Activated CD4-positive, alpha-beta T cell treated with anti-CD3 and anti-CD28 coated beads, Interleukin-2, amount 10 ng/mL, durations not matched to agents 7 days and 5 days (primary cell): ENCODE measurements at regions not wholly inside any gene's neighbourhood (a gene's known extent, or its start where the extent isn't known, plus 50 kb on each side); places are given as distances from the start of the nearest gene placed in this dataset.

Experiments
- CTCF ChIA-PET: fragments of 350-600 bp; sonication (Branson Sonifier 250); formaldehyde crosslinking; loops from one replicate; lab custom pipeline; 2021; ENCODE audit warnings: antibody characterized with exemption; lab: Charles Lee
- POLR2A ChIA-PET: fragments of 350-600 bp; sonication (Branson Sonifier 250); formaldehyde crosslinking; loops from one replicate; lab custom pipeline; 2021; ENCODE audit warnings: antibody characterized with exemption; lab: Charles Lee
- DNase-seq: peaks from one replicate; pipeline ENCODE4 v3.0.0-alpha.2; 2020
- H3K27ac Mint-ChIP-seq: one replicate; pipeline ENCODE4 v1.8.0; 2021; ENCODE audit warnings: mild to moderate bottlenecking, moderate library complexity, mixed read lengths
- H3K27me3 Mint-ChIP-seq: one replicate; pipeline ENCODE4 v1.8.0; 2021; ENCODE audit warnings: mixed read lengths
- H3K36me3 Mint-ChIP-seq: one replicate; pipeline ENCODE4 v1.8.0; 2021; ENCODE audit warnings: low read depth, mixed read lengths
- H3K4me1 Mint-ChIP-seq: one replicate; pipeline ENCODE4 v1.8.0; 2021; ENCODE audit warnings: mixed read lengths
- H3K4me3 Mint-ChIP-seq: one replicate; pipeline ENCODE4 v1.8.0; 2021; ENCODE audit warnings: mild to moderate bottlenecking, moderate library complexity, mixed read lengths
- H3K9me3 Mint-ChIP-seq: one replicate; pipeline ENCODE4 v1.8.0; 2021; ENCODE audit warnings: mixed read lengths

DNA sequence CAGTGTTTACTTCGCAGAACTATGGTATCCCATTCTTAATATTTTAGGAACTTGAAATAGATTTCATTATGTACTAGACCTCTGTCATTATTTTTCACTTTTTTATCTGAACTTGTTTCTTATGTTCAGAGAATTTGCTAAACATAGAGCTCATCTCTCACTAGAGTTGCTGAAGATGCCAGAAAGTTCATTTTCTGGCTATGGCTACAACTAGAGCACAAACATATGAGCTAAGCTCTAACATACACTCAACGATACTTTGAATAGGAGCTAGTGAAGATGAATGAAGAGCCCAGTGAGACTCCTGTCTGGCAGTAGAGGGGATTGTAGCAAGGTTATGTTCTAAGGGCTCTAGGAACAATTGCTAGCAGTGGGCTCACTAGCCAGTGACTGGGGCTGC lies 582.2 kb downstream of the KIF4B start:
- Mint-ChIP-seq H3K9me3 (no peaks in the 10 kb centered on the region), H3K36me3 (no peaks in the 10 kb centered on the region), H3K4me1 (no peaks in the 10 kb centered on the region), H3K27ac (no peak overlapping the region), H3K27me3 (no peaks in the 10 kb centered on the region), H3K4me3 (no peak overlapping the region)
- CTCF ChIA-PET: no interaction called here
- POLR2A ChIA-PET: no interaction called here
- DNase-seq: no peak

DNA sequence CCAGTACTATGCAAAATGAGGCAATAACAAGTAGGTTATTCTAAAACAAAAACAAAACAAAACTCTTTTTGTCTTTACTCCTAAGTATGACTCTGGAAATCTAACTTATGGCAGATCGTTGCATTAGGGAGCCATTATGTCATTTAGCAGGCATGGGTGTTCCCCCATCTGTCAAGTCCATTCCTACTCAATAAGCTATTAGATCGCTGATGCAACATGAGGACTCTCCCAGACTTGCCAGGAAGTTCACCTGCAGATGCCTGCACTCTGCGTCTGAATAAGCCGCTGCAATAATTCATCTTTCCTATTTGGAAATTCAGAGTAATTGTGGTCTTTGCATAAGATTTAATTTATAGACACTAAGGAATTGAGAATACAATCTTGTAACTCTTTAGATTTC lies 585.0 kb downstream of the KIF4B start:
- no peak overlapping the region for H3K4me3 Mint-ChIP-seq
- H3K27ac Mint-ChIP-seq: no peak overlapping the region
- ChIA-PET POLR2A (no interaction called here), CTCF (no interaction called here)
- no peaks in the 10 kb centered on the region for H3K9me3 Mint-ChIP-seq
- H3K27me3 Mint-ChIP-seq: no peaks in the 10 kb centered on the region
- H3K4me1 Mint-ChIP-seq: no peaks in the 10 kb centered on the region
- no peak for DNase-seq
- no peaks in the 10 kb centered on the region for H3K36me3 Mint-ChIP-seq

DNA sequence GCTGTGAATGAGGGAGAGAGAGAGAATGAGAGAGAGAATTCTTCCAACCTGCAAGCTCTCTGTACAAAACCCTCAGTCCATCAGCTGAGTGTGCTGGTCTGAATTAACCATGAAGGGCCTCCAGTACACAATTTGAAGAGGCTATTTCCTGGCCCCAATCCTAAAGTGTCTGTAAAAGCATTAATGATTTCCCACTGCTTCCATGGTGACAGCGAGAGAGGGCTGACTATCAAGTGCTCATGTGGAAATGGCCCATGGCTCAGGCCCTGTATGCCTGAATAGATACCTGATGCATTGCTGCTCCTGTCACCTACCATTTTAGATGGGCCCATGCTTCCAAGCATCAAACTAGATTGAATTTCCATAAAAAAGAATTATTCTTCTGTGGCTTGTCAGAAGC lies 592.4 kb downstream of the KIF4B start:
- no peaks in the 10 kb centered on the region for H3K36me3 Mint-ChIP-seq
- H3K4me3 Mint-ChIP-seq: no peak overlapping the region
- H3K9me3 Mint-ChIP-seq: no peaks in the 10 kb centered on the region
- no peak overlapping the region for H3K27ac Mint-ChIP-seq
- POLR2A ChIA-PET: no interaction called here
- H3K4me1 Mint-ChIP-seq: no peaks in the 10 kb centered on the region
- no peak for DNase-seq
- H3K27me3 Mint-ChIP-seq: no peaks in the 10 kb centered on the region
- CTCF ChIA-PET: no interaction called here

DNA sequence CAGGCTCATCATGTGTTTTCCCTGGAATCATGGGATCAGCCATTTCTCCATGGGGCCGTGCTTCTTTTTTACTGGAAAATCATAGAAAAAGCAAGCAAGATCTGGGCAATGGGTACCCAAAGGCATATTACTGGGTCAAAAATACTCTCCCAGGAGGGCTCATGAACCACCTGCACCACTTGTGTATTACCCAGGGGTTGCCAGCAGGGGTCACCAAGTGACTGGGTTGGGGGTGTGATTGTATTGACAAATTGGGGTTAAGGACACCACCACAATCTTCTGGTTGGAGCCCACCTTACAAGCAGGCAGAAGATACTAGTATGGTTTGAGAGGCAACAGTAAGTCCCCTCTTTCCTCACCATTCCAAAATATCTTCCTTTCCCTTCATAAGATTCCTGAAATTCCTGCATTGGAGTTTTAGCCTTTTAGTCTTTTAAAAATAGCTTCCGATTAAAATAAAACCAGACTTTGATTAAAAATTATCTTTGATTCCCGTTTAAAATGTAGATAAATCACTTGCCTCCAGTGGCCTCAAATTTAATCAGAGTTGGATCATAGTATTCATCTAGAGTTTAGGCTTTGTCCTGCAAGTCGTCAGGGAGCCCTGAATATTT lies 603.3 kb downstream of the KIF4B start:
- H3K27me3 Mint-ChIP-seq: peaks cover 4% of the 10 kb centered on the region
- H3K4me3 Mint-ChIP-seq: no peak overlapping the region
- peak; percentile 49 for DNase-seq
- POLR2A ChIA-PET: no interaction called here
- H3K4me1 Mint-ChIP-seq: no peaks in the 10 kb centered on the region
- H3K9me3 Mint-ChIP-seq: no peaks in the 10 kb centered on the region
- CTCF ChIA-PET: no interaction called here
- H3K27ac Mint-ChIP-seq: no peak overlapping the region
- no peaks in the 10 kb centered on the region for H3K36me3 Mint-ChIP-seq

DNA sequence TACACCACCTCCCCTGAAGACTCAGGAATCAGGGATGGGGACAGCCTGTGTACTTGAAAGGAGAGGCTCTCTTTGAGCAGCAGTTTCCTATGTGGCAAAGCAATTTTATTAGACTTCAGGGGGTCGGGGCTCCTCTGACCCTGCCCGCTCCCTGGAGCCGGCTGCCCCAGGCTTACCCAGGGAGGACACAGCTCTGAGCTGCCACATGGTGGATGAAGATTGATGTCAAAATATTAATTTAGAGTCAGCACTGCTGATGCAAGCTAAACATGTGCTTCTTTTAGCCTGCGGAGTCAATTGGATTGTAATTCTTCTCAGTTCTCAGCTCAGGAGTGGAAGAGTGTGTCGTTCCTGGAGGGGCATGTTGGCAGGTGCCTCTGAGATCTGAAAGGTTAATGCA lies 606.1 kb downstream of the KIF4B start:
- ChIA-PET CTCF (no interaction called here), POLR2A (no interaction called here)
- H3K27ac Mint-ChIP-seq: no peak overlapping the region
- no peaks in the 10 kb centered on the region for H3K9me3 Mint-ChIP-seq
- H3K4me1 Mint-ChIP-seq: no peaks in the 10 kb centered on the region
- no peak for DNase-seq
- peaks cover 4% of the 10 kb centered on the region for H3K27me3 Mint-ChIP-seq
- H3K36me3 Mint-ChIP-seq: no peaks in the 10 kb centered on the region
- no peak overlapping the region for H3K4me3 Mint-ChIP-seq

DNA sequence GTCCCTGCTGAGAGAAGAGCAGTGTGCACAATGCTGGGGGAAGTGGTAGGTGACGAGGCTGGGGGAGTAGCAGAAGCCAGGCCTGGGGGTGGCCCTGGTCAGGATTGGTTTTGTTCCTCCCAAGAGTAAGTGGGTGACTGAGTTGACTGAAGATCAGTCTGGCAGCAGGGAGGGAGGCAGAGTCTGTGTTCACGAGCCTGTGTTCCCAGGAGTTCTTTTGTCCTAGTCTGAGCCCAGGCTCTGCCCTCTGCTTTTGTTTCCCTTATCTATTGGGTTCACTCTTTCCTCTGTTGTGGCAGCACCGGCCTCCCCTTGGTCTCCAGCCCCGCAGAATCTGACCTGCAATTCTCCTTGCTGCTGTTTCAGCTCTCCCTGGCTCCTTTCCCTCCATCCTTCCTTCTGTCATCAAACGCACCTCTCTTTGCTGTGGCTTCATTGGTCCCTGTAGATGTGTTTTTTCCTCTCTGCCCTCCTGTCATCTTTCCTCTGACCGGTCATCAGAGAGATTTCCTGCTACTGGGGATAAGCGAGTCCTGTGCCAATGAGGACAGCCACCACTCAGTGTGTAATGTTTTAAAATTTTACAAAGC lies 607.4 kb downstream of the KIF4B start:
- Mint-ChIP-seq H3K4me1 (no peaks in the 10 kb centered on the region), H3K27me3 (peaks cover 4% of the 10 kb centered on the region), H3K27ac (no peak overlapping the region), H3K4me3 (no peak overlapping the region), H3K9me3 (no peaks in the 10 kb centered on the region), H3K36me3 (no peaks in the 10 kb centered on the region)
- POLR2A ChIA-PET: no interaction called here
- CTCF ChIA-PET: no interaction called here
- DNase-seq: no peak

DNA sequence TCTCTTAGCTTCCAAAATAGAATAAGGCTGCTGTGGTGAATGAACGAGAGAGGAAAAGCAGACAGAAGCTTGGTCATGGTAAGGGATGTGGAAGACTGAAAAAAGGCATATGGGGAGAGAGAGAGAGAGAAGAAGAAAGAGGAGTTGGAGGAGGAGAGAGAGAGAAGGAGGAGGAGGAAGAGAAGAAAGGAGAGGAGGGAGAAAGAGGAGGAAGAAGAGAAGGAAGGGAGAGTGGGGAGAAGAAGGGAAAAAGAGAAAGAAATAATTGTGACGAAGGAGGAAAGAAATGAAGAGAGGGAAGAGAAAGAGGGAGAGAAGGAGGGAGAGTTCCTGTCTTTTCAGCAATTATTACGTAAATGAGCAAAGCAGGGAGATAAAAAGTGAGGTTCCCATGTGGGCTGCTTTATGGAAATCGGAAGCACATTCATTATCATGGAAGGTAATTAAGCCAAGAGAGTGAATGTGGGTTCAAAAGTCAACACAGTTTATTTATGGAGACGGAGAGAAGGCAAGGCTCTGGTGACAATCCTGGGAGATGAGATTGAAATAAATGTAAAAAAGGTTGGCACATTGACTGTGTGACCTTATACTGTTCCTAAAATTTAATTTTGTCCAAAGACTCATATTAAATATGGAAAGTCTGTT lies 611.2 kb downstream of the KIF4B start:
- CTCF ChIA-PET: no interaction called here
- H3K4me1 Mint-ChIP-seq: no peaks in the 10 kb centered on the region

DNA sequence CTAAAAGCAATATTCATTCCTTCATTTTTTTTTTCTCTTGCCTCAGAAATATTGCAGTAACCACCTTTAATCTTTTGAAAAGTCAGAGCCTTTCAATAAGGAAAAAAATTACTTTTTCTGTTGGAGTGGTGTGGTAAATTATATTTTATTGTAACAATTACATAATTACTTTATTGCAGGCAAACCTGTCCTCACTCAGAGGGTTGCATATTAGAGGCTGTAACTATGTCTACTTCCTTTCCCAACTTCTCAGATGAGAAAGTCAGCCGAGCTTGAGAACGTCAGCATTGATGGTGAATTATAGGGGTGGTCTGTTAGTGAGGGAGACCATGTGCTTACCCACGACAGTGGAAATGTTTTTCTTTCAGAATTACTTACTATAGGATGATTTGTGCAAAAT lies 611.8 kb downstream of the KIF4B start:
- DNase-seq: no peak
- no peaks in the 10 kb centered on the region for H3K4me1 Mint-ChIP-seq
- peaks cover 4% of the 10 kb centered on the region for H3K27me3 Mint-ChIP-seq
- H3K4me3 Mint-ChIP-seq: no peak overlapping the region
- CTCF ChIA-PET: no interaction called here
- H3K36me3 Mint-ChIP-seq: no peaks in the 10 kb centered on the region
- no peak overlapping the region for H3K27ac Mint-ChIP-seq
- POLR2A ChIA-PET: no interaction called here
- no peaks in the 10 kb centered on the region for H3K9me3 Mint-ChIP-seq

More for the DNA sequence above, 611.2 kb downstream of the KIF4B start:
- POLR2A ChIA-PET: no interaction called here
- no peaks in the 10 kb centered on the region for H3K9me3 Mint-ChIP-seq
- H3K4me3 Mint-ChIP-seq: no peak overlapping the region
- H3K27ac Mint-ChIP-seq: no peak overlapping the region
- DNase-seq: no peak
- peaks cover 4% of the 10 kb centered on the region for H3K27me3 Mint-ChIP-seq
- no peaks in the 10 kb centered on the region for H3K36me3 Mint-ChIP-seq

DNA sequence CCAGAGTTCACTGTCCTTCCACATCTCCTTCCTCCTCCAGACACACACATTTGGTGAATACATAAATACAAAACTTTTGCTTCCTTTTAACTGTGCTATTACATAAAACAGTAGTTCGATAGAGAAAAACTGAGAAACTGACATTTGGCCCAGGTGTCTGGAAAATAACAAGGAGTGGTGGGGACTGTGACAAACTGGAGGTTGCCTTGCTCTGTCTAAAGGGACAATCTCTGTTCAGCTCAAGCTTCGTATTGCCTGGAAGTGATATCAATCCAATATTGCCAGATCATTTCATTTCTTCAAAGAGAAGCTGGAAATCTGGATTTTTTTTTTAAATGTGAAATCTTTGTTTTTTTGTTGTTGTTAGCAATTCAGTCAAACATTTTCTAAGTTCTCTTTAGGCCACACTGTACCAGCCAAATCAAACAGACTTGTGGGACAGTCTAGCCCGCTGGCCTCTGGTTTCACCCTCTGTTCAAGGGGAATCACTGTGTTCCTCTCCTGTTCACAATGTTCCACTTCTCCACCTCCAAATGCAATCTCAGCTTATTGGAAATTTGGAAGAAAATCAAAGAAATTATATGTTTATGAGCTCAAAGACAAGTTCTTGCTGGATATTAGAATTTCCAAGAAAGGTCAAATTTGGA lies 612.5 kb downstream of the KIF4B start:
- ChIA-PET CTCF (no interaction called here), POLR2A (no interaction called here)
- no peak for DNase-seq
- Mint-ChIP-seq H3K4me3 (no peak overlapping the region), H3K27me3 (peaks cover 4% of the 10 kb centered on the region), H3K9me3 (no peaks in the 10 kb centered on the region), H3K4me1 (no peaks in the 10 kb centered on the region), H3K36me3 (no peaks in the 10 kb centered on the region), H3K27ac (no peak overlapping the region)

DNA sequence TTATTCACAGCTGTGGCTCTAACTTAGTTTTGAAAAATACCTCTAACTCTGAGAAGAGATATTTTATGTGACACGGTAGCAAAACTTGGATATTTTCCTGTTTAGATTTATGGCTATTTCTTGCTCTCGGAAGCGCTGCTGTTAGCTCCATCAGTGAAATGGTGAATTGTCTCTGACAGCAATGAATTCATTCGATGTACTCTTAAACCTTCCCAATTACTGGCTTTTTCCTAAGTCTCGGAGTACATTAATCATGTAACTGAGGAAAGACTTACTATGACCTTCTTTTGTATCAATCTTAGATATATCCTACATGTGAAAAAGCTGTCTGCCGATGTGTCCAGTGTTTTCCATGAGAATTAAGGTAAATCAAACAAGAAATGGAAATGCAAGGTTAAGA lies 613.0 kb downstream of the KIF4B start:
- ChIA-PET POLR2A (no interaction called here), CTCF (no interaction called here)
- Mint-ChIP-seq H3K36me3 (no peaks in the 10 kb centered on the region), H3K9me3 (no peaks in the 10 kb centered on the region), H3K27me3 (peaks cover 3% of the 10 kb centered on the region), H3K4me1 (no peaks in the 10 kb centered on the region), H3K27ac (no peak overlapping the region), H3K4me3 (no peak overlapping the region)
- DNase-seq: no peak

DNA sequence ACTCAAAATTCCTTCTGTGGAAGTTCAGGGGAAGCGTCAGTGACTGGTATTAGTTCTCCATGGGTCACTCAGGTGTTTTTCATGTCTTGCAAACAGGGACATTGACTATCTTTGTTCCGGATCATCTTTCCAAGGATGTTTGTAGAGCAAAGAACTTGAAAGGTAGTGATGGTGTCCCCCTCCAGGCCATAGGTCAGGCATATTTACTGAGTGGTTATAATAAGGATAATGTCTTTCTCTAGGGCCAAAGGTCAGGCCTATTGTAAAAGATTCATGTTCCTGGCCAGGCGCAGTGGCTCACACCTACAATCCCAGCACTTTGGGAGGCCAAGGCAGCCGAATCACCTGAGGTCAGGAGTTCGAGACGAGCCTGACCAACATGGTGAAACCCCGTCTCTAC lies 614.8 kb downstream of the KIF4B start:
- DNase-seq: no peak
- Mint-ChIP-seq H3K9me3 (no peaks in the 10 kb centered on the region), H3K36me3 (no peaks in the 10 kb centered on the region), H3K27me3 (no peaks in the 10 kb centered on the region), H3K27ac (no peak overlapping the region), H3K4me1 (no peaks in the 10 kb centered on the region), H3K4me3 (no peak overlapping the region)
- ChIA-PET CTCF (no interaction called here), POLR2A (no interaction called here)

DNA sequence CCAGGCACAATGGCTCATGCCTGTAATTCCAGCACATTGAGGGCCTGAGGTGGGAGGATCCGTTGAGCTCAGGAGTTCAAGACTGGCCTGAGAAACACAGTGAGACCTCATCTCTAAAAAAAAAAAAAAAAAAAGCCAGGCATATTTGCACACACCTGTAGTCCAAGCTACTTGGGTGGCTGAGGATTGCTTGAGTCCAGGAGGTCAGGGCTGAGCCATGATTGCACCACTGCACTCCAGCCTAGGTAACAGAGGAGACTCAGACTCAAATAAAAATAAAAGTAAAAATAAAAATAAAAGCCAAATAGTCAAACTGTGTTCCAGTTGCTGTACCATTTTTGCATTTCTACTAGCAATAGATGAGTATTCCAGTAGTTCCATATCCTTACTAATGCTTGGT lies 616.0 kb downstream of the KIF4B start:
- Mint-ChIP-seq H3K4me1 (no peaks in the 10 kb centered on the region), H3K27ac (no peak overlapping the region), H3K4me3 (no peak overlapping the region), H3K36me3 (no peaks in the 10 kb centered on the region), H3K9me3 (no peaks in the 10 kb centered on the region), H3K27me3 (no peaks in the 10 kb centered on the region)
- POLR2A ChIA-PET: interaction anchor here (0.7 kb wide), 1 partner anchor 578 kb away, joined by 5 read pairs; no protein-coding TSS in a partner anchor
- DNase-seq: no peak
- CTCF ChIA-PET: no interaction called here

DNA sequence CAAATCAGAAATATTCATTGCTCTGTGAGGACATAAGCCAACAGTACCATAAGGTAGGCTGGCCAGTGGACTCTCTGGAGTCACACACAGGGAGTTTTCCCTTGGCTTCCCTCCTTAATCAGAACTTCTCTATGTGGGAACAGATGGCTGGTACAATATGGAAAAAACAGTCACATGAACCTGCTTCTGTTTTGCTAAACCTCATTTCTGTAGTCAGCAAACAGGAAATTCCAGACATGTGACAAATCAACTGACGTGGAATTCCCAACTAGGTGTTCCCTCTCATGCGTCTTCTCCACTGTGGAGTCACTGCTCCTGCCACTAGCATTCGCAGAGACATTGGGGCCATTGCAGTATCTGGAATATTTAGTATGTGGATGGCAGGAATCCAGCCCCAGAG lies 617.6 kb downstream of the KIF4B start:
- DNase-seq: no peak
- Mint-ChIP-seq H3K27ac (no peak overlapping the region), H3K27me3 (no peaks in the 10 kb centered on the region), H3K4me1 (no peaks in the 10 kb centered on the region), H3K36me3 (no peaks in the 10 kb centered on the region), H3K4me3 (no peak overlapping the region), H3K9me3 (no peaks in the 10 kb centered on the region)
- ChIA-PET CTCF (no interaction called here), POLR2A (no interaction called here)
